GM19468 (cell line): ENCODE measurements at regions not wholly inside any gene's neighbourhood (a gene's known extent, or its start where the extent isn't known, plus 50 kb on each side); places are given as distances from the start of the nearest gene placed in this dataset.
"Not testable (repeated sequence)": the region's sequence is repeated elsewhere in the genome, so short reads cannot be mapped to it uniquely, and the experiment has no call there.

ENCODE experiments used
- ATAC-seq: cut with Tn5 transposase; IDR thresholded peaks from one replicate; pipeline ENCODE4 v1.9.1; 2021; ENCODE audit warnings: mild to moderate bottlenecking, moderate library complexity, moderate number of reproducible peaks; ENCODE audit not compliant: unreplicated experiment; ENCODE audit errors: extremely low read depth

DNA sequence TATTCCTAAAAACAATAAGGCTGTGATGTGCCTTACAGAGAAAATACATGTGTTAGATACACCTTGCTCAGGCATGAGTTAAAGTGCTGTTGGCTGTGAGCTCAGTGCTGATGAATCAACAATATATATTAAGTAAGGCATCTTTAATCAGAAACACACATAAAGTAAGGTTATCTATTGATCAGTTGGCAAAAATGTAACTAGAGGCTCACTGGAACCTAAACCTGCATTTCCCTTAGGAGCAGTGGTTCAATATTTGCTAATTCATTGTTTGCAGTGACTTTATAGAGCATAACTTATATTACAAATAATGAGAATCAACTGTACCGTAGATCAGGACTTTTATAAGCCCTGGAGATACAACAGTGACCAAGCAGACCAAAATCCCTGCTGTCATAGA is 77.0 kb upstream of the CYP1B1 start:
- ATAC-seq = no peak

DNA sequence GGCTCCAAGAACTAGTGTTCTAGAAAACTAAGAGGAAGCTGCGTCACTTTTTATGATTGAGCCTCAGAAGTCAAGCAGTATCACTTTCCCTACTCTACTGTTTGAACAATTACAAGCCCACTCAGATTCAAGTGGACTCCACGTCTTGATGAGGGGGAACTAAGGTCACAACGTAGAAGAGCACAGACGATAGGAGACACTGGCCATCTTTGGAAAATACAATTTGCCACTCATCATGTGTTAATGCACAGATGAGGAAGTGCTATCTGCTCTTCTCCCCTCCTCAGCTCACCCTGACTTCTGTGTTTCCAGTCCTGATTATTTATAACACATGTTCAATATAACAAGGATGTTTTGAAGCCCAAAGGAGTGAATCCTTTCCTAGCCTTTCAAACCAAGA is 76.1 kb upstream of the CYP1B1 start:
- no peak for ATAC-seq

DNA sequence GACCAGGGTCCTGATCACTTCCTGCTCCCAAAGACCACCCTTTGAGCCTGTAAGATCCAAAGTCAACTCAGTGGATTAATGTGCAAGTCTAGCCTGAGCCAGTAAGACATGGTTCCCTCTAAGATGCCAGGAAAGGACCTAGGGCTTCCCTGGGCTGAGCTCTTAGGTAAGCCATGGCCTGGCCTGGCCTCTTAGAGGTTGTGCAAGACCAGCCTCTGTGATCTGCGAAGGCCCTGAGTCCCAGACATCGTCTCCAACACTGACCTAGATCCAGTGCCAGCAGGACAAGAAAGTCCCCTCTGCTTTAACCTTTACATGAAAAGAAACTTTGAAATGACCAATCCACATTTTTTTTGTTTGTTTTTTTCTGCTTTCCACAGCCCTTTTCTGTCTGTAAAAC is 73.6 kb upstream of the CYP1B1 start:
- no peak for ATAC-seq

DNA sequence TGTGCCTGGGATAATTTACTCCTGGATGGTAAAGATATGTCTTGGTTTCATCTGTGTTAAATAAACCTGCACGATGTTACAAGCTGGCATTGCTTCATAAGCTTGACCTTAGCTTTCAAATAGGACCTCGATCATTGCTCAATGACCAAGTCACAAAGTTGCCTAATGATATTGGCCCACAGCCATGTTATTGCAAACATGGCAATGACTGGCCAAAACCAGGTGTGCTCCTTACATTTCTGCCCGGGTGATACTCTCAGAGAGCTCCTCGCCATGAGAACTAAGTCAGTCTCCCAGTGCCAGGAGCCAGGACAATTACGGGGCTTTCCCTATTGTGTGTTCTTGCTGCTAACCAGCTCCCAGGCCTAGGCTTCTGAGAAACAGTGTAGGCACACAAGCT is 72.5 kb upstream of the CYP1B1 start:
- no peak for ATAC-seq

DNA sequence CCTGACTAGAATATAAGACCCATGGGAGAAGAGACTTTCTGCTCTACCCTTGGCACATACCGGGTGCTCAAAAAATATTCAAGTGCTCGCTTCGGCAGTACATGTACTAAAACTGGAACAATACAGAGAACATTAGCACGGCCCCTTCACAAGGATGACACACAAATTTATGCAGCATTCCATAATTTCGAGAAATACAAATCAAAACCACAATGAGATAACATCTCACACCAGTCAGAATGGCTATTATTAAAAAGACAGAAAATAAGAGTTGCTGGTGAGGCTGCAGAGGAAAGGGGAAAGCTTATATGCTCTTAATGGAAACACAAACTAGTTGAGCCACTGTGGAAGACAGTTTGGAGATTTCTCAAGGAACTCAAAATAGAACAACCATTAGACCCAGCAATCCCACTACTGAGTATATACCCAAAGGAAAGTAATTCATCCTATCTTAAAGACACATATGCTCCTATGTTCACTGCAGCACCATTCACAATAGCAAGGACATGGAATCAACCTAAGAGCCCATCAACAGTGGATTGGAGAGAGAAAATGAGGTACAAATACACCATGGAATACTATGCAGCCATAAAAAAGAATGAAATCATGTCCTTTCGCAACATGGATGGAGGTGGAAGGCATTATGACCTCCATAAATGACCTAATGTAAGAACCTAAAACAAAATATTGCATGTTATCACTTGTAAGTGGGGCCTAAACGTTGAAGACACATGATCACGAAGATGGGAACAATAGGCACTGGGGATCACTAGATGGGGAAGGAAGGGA is 71.6 kb upstream of the CYP1B1 start:
- no peak for ATAC-seq

DNA sequence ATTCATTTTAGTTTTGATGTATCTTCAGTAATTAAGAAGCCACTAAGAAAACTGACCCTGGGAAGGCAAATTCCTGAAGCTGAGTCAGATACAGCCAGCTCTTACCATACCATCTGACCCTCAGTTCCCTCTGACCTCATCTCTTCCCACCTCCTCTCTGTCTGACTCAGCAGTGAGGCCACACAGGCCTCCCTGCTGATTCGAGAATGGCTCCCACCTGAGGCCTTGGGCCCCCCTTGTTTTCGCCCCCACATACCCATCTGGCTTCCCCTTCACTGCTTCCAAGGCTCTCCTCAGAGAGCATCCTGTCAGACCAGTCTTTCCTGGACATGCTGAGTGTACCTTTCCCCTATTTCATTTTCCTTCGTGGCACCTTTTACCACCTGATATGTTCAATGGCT is 71.0 kb upstream of the CYP1B1 start:
- ATAC-seq = peak; percentile 23

DNA sequence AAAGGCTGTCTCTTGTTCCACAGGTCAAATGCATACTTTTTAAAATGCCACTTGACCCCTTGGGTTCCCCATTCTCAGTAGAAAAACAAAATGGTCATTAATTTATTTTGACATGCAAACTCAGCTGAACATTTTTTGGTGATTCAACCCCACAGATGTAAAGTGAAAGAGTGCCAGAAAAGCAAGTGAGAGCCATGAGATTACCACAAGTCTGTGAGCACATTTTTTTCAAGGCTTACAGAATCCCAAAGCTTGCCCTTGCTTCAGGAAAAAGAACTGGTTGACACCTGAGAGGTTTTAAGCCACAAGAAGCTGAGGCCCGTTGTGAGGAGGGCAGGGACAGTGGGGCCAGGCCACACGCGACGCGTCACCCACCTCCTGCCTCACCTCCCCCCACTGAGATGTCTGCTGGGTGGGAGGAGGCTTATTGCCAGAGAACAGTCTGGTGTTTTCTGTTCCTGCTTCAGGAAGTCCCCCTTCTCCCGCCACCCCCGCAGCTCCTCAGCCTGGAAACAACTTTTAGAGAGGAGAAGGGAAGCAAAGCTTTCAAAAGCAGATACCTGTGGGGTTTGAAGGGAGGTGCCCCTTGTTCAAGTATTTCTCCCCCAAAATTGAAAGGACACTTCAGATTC is 70.4 kb upstream of the CYP1B1 start:
- peak; percentile 10 for ATAC-seq

DNA sequence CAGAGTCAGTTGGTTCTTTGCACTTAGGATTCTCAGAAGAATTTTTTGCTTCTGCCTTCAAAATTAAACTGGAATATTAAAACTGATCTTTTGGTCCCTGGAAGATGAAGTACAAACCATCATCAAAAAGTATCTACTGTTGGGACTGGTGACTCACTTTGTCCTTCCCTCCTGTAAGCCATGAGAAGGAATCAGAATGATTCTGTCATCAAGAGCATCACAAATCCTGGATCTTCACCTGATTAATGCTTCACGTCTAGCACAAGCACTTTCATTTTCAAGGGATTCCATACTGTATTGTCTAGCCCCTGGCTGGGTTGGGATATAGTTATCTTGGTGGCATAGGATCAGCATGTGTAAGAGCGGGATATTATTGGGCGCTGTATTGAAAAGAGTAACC is 69.3 kb upstream of the CYP1B1 start:
- no peak for ATAC-seq

DNA sequence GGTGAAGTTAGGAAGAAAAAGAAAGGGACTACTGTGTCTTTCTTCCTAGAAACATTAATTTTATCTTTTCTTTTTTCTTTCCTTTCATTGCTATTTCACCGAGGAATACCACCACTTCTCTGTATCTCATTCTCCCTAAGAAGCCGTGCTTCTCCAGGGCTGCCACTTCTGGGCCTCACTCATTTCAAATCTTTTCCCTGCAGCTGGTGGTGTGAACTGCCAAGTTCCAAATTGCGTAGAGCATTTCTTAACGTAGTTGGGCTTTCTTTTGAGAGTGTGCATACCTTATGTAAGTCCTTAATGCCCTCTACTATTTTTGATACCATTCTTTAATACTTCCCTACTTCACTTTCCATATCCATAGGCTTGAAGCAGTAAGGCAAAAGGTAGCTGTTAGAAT is 66.7 kb upstream of the CYP1B1 start:
- no peak for ATAC-seq

DNA sequence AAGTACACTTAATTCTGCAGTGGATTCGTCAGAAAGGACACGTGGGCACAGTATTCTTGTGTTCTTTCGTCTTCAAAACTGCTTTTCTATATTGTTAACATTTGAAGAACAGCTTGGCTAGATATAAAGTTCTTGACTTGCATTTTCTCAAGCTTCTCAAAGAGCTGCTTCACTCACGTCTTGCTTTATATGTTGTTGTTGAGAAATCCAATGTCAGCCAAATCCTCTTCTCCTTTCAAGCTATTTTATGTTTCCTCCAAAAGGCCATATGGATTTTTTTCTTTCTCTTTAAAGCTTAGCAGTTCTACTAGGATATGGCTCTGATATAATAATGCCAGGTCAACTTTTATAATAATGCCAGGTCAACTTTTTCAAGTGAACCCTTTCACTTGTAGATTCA is 65.5 kb upstream of the CYP1B1 start:
- ATAC-seq = no peak

DNA sequence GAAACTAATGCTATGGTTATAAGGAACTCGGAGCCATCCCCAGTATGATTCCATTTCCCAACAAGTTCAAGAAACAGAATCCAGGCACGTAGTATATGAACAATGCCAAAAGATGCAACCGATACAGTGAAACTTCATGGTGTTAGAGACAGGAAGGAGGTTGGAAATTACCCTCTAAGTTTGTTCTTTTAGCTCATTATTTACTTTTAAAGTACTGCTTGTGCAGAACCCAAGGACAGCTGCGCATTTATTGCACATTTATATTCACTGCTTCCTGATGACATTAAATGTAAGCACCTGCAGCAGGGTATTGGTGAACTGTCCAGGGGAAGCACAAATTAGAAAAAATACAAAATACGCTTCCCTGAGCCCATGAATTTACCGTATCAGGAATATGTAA is 63.0 kb upstream of the CYP1B1 start:
- ATAC-seq = no peak

DNA sequence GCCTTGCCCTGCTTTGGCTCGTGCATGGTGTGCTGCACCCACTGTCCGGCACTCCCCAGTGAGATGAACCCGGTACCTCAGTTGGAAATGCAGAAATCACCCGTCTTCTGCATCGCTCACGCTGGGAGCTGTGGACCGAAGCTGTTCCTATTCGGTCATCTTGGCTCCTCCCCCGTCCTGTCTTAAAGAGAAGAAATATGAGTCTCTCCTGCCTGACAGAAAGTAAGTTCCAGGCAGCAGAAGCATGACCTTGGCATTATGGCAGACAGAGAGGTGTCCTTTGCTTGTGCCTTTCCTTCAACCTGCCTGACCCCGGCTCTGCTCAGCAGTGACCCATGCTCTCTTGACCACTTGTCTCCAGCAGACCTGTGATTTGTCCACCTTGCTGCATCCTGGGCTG is 62.5 kb upstream of the CYP1B1 start:
- no peak for ATAC-seq

DNA sequence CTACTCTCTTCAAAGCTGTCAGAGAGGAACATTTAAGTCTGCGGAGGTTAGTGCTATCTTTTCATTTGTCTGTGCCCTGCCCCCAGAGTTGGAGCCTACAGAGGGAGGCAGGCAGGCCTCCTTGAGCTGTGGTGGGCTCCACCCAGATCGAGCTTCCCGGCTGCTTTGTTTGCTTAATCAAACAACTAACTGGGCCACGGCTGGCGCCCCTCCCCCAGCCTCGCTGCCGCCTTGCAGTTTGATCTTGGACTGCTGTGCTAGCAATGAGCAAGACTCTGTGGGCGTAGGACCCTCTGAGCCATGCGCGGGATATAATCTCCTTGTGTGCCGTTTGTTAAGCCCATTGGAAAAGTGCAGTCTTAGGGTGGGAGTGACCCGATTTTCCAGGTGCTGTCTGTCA is 62.0 kb upstream of the CYP1B1 start:
- ATAC-seq = not testable (repeated sequence)

DNA sequence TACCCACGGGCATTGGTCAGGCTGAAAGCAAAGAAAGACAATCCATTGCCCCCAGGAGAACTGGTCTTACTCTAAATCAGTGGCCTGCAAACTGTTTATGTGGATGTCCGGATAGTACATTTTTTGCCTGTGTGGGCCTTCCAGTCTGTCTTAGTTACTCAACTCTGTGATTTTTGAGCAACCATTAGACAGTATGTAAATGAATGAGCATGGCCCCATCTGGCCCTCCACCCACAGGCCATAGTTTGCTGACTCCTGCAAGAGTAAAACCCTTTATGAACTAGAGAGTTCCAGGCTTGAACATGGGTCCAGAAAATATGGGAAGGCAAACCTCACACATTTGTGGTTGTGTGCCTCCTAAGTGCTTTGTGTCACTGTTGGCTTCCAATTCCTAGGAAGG is 55.7 kb upstream of the CYP1B1 start:
- ATAC-seq = no peak

DNA sequence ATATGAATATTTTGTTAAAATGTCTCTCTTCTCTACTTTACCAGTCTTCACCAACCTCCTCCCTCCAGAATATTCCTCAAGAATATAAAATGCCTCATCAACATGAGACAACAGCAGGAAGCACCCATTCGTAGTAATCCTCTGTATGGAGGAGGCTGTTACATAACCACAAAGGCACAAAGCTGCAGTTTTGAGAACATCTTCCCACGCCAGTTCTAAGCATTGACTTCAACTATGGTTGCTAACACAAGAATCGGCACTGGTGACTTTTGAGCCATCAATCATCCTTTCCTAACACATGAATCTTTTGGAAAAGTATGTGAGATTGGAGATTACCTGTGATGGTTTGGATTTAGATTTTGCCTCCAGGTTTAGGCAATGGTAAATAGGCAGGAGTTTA is 54.9 kb upstream of the CYP1B1 start:
- ATAC-seq = no peak

DNA sequence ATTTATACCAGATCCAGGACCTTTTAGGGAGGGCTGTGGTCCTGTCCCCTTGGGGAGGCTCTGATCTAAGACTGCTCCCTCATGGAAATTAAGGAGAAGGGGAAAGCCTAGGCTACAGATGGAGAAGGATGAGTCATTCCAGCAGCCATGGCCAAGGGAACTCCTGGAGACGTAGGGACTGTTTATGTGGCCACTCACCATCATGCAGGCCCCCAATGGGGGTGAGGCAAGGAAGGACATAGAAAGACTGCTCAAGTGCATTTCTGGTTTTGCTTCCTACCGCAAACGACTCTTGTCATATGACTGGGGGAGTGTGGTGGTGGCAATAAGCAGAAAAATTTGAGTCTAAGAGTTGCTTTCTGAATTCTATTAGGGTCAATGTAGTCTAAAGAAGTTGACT is 54.0 kb upstream of the CYP1B1 start:
- ATAC-seq = no peak

DNA sequence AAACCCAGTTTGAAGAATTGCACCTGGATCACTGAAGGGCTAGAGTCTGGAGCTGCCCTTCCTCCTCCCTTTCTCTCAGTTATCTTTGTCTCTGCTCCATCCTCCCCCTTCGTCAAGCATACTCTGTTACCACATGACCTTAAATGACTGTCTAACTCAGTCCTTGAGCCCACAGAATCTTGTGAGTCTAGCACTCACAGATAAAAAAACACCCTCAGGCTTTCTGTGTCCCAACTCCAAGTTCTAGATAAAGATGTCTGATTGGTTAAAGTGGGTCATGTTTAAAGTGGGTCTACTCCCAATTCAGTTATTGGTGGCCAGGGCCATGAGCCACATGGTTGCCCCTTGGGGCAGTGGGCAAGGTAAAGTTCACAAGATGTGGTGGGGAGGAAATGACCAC is 53.5 kb upstream of the CYP1B1 start:
- no peak for ATAC-seq

DNA sequence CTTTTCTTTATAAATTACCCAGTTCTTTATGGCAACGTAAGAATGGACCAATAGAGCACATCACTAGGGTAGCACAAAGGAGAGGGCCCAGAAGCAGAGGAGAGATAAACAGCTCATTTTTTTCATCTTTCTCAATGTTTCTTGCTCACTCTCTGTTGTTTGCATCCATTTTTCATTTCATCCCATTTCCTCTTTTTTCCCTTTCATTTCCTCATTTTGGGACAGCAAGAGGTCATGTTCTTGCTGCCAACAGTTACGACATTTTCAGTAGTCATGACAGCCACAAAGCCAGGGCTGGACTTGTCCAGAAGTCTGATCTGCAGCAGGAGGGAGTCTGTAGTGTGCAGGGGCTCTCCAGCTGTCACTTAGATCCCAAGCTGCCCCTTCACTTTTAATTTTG is 52.7 kb upstream of the CYP1B1 start:
- no peak for ATAC-seq

DNA sequence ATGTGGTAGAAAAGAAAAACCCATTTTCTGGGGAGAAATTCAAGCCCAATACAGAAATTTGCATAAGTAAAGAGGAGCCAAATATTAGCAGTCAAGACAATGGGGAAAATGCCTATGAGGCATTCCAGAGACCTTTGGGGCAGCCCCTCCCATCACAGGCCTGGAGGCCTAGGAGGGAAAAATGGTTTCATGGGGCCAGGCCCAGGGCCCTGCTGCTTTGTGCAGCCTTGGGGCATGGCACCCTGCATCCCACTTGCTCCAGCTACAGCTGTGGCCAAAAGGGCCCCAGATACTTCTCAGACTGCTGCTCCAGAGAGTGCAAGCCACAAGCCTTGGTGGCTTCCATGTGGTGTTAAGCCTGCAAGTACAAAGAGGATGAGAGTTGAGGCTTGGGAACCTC is 51.3 kb upstream of the CYP1B1 start:
- no peak for ATAC-seq

DNA sequence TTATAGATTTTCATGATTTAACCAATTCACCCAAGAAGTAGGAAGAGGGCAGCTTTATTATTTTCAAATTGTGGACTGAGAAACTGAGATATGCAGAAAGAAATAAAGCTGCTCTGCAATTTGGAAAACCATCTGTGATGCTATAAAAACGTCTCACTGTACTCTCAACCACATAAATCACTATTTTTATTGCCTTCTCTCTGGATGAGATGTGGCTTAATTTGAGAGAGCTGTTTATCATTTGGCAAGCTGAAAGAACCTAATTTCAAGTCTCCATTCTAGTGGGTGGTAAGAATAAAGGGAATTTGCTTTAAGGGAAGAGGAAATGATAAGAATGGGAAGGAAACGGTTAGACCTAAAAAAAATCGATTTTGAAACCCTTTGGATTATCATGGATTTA is 49.9 kb upstream of the CYP1B1 start:
- ATAC-seq = no peak
